ENCODE measurements at regions not wholly inside any gene's neighbourhood (a gene's known extent, or its start where the extent isn't known, plus 50 kb on each side); places are given as distances from the start of the nearest gene placed in this dataset.
"Not testable (repeated sequence)": the region's sequence is repeated elsewhere in the genome, so short reads cannot be mapped to it uniquely, and the experiment has no call there.

- DNase-seq (ENCODE audit: low spot score) = no peak
Observed at GRCh38 chr1:102365071-102365470, 368.3 kb upstream of the OLFM3 start.

- no peak for DNase-seq (ENCODE audit: low spot score)
Observed at GRCh38 chr1:102336602-102337001, 339.9 kb upstream of the OLFM3 start.

- DNase-seq (ENCODE audit: low spot score) = no peak
Observed at GRCh38 chr1:102318104-102318806, 321.5 kb upstream of the OLFM3 start.

DNA sequence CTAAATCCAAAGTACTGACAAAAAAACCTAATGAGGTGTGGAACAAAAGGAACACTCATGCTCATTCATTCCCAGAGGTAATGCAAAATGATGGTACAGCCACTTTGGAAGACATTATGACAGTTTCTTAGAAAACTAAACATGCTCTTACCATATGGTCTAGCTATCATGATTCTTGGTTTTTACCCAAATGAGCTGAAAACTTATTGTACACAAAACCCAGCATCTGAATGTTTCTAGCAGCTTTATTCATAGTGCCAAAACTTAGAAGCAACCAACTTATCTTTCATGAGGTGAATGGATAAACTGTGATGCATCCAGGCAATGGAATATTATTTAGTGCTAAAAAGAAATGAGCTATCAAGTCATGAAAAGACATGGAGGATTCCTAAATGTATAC is 318.4 kb upstream of the OLFM3 start:
- no peak for DNase-seq (ENCODE audit: low spot score)

GRCh38 chr1:102296116-102296515 is 299.4 kb upstream of the OLFM3 start:
- no peak for DNase-seq (ENCODE audit: low spot score)

- no peak for DNase-seq (ENCODE audit: low spot score)
Observed at GRCh38 chr1:102282955-102283354, 286.2 kb upstream of the OLFM3 start.

DNA sequence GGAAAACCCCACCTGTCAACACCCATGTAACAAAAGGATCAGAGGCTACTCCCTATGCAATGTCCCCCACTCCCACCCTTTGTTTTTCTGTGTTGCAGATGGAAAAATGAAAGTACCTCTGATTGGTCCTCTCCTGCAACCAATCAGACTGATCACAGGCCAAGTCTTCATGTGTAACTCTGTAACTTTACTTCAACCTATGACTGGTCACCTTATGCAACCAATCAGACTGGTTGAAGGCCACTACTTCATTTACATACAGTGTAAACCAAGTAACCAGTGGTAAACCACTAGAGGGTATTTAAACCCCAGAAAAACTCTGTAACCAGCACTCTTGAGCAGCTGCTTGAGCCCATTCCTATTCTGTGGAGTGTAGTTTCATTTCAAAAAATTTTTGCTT is 266.3 kb upstream of the OLFM3 start:
- DNase-seq (ENCODE audit: low spot score) = peak; percentile 2

DNA sequence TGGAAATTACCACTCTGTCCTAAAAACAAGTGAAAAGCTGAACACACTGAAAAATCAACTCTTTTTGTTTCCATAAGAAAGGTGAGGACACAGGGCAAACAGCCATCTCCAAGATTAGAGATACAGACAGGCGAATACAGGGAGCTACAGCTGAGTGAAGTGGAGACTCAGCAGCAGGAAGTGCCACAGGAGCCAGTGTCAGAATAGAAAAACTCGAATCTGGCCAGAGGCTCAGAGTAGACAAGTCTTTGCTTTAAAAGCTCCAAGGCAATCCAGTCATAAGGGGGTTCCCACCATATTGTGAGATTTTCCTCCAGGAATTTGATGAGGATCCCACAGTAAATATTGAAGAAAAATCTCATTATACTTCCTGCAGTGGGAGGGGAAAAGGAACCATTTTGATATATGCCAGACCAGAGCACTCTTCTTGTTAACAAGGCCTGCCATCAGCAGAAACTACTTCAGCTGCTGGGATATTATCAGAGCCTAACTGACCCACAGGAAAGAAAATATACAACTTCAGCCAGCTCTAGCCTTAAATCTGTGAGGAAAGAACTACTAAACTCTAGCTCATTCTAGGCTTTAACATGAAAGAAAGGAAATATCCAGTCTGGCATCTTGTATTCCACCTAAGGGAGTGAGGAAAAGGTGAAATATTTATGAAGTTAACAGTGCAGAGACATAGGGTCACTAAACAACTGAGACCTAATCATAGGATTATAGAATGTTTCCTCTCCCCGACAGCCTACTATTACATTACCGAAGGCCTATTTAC is 256.2 kb upstream of the OLFM3 start:
- no peak for DNase-seq (ENCODE audit: low spot score)

DNA sequence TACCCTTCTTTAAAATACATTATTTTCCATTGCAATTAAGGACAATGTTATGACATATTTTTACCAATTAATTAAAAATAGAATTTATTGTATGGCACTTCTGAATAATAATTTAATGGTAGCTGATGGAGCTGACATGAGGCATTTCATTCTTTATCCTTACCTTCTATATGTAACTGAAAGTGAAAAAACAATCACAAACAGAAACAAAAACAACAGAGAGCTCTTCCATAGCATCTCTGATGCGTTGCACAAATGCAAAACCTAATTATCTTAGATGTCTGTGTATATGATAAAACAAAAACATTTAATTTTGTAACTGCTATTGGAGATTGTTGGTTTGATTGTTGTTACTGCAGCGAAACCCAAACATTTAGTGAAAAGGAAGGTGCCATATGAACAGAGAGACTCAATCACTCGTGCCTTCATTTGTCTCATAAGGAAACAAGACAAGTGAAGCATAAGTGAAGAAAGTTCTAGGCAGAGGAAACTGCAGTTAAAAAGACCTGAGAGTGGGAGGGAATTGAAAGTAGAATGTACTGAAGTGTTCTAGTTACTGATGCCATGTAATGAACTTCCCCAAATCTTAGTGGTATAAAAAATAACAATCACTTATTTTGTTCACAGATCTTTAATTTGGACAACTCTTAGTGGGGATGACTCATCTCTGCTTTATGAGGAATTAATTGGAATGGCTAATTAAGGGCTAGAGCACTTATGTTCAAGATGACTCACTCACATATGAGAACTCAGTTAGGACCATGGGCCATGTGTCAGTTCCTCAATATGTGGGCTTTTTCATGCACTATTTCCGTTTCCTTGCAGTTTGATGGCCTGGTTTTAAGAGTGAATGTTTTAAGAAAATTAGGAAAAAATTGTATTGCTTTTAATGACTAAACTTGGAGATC is 245.0 kb upstream of the OLFM3 start:
- DNase-seq (ENCODE audit: low spot score) = no peak

- no peak for DNase-seq (ENCODE audit: low spot score)
Observed at GRCh38 chr1:102239247-102239646, 242.5 kb upstream of the OLFM3 start.

DNA sequence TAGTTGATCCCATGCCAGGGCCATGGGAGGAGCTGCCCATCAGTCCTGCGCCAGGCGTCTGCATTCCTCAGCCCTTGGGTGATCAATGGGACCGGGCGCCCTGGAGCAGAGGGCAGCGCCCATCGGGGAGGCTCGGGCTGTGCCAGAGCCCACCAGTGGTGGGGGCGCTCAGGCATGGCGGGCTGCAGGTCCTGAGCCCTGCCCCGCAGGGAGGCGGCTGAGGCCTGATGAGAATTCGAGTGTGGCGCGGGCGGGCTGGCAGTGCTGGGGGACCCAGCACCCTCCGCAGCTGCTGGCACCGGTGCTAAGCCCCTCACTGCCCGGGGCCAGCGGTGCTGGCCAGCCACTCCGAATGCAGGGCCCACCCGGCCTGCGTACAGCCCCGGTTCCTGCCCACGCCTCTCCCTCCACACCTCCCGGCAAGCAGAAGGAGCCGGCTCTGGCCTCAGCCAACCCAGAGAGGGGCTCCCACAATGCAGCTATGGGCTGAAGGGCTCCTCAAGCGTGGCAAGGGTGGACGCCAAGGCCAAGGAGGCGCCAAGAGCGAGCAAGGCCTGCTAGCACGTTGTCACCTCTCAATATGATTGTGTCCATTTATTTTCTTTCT is 238.1 kb upstream of the OLFM3 start:
- DNase-seq (ENCODE audit: low spot score) = no peak

GRCh38 chr1:102219463-102219862 is 222.7 kb upstream of the OLFM3 start:
- no peak for DNase-seq (ENCODE audit: low spot score)

GRCh38 chr1:102210891-102211290 is 214.2 kb upstream of the OLFM3 start:
- not testable (repeated sequence) for DNase-seq (ENCODE audit: low spot score)

- DNase-seq (ENCODE audit: low spot score) = peak; percentile 42
Observed at GRCh38 chr1:102191723-102192122, 195.0 kb upstream of the OLFM3 start.

- no peak for DNase-seq (ENCODE audit: low spot score)
Observed at GRCh38 chr1:102190429-102190828, 193.7 kb upstream of the OLFM3 start.

DNA sequence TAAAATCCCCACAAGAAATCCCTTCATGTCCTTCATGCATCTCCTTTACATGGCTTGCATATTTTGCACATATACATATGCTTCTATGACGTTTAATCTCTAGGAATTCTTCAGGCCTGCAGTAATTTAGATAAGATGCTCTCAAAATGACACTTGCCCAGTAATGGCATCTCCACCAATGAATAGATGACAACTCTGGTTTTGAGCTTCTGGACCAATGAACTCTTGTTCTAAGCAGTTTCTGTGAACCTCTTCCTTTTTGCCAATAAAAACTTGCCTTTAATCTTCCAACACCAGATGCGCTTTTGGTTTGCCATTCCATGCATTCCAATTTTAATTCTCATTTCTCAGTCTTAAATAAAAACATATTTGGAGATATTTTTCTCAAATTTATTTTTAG is 189.8 kb upstream of the OLFM3 start:
- no peak for DNase-seq (ENCODE audit: low spot score)

DNA sequence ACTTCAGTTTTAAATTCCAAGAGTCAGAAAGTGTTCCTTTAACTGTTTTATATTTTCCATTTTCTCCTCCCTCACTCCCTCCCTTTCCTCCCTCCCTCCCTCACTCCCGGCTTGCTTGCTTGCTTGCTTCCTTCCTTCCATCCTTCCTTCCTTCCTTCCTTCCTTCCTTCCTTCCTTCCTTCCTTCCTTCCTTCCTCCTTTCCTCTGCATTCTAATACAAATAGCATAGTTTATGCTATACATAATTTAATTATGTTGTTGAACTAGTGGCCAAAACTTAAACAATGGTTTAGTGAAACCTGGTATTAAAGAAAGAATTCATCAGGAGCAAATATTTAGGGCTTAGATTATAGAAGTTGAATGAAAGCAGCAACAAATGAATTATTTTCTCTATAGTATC is 188.5 kb upstream of the OLFM3 start:
- no peak for DNase-seq (ENCODE audit: low spot score)

DNA sequence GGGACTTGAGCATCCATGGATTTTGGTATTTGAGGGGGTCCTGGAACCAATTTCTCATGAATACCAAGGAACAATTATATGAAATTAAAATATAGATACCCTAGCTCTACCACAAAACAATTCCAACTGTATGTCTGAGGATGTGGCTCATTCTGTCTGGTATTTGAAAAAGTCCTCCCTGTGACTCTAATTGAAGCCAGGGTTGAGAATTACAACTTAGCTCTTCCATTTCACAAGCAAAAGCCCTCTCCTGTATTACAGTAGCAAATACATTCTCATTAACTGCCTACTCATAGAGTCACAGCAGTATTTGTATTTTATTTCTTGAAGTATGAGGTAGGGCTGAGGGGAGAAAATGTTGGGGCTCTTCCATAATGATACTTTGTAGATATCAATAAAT is 187.8 kb upstream of the OLFM3 start:
- DNase-seq (ENCODE audit: low spot score) = no peak

- DNase-seq (ENCODE audit: low spot score) = no peak
Observed at GRCh38 chr1:102183711-102184110, 187.0 kb upstream of the OLFM3 start.

GRCh38 chr1:102182603-102183260 is 186.0 kb upstream of the OLFM3 start:
- DNase-seq (ENCODE audit: low spot score) = no peak

GRCh38 chr1:102181341-102181740 is 184.6 kb upstream of the OLFM3 start:
- no peak for DNase-seq (ENCODE audit: low spot score)

All from H4 (cell line).